HG02885 (cell line): ENCODE measurements at regions not wholly inside any gene's neighbourhood (a gene's known extent, or its start where the extent isn't known, plus 50 kb on each side); places are given as distances from the start of the nearest gene placed in this dataset.
"Not testable (repeated sequence)": the region's sequence is repeated elsewhere in the genome, so short reads cannot be mapped to it uniquely, and the experiment has no call there.

Source experiments
- ATAC-seq: cut with Tn5 transposase; IDR thresholded peaks from one replicate; pipeline ENCODE4 v1.9.1; 2021; ENCODE audit warnings: mild to moderate bottlenecking; ENCODE audit not compliant: unreplicated experiment, poor library complexity

- ATAC-seq, result no peak
Observed at GRCh38 chr10:61063034-61063433, 119.0 kb upstream of the RHOBTB1 start.

GRCh38 chr10:61061923-61062504 is 118.0 kb upstream of the RHOBTB1 start:
- ATAC-seq, result no peak

GRCh38 chr10:61059636-61060035 is 115.7 kb upstream of the RHOBTB1 start:
- ATAC-seq, result no peak

- no peak for ATAC-seq
Observed at GRCh38 chr10:61052469-61053205, 108.7 kb upstream of the RHOBTB1 start.

- no peak for ATAC-seq
Observed at GRCh38 chr10:61051344-61051743, 107.4 kb upstream of the RHOBTB1 start.

- no peak for ATAC-seq
Observed at GRCh38 chr10:61050120-61050745, 106.2 kb upstream of the RHOBTB1 start.

GRCh38 chr10:61049386-61049785 is 105.4 kb upstream of the RHOBTB1 start:
- ATAC-seq, result no peak

- ATAC-seq, result no peak
Observed at GRCh38 chr10:61047788-61048560, 104.0 kb upstream of the RHOBTB1 start.

GRCh38 chr10:61047081-61047480 is 103.1 kb upstream of the RHOBTB1 start:
- ATAC-seq, result no peak

GRCh38 chr10:61045480-61045879 is 101.5 kb upstream of the RHOBTB1 start:
- ATAC-seq, result not testable (repeated sequence)

- no peak for ATAC-seq
Observed at GRCh38 chr10:61042533-61042932, 98.5 kb upstream of the RHOBTB1 start.

- ATAC-seq, result no peak
Observed at GRCh38 chr10:61040399-61041016, 96.5 kb upstream of the RHOBTB1 start.

GRCh38 chr10:61039868-61040267 is 95.9 kb upstream of the RHOBTB1 start:
- ATAC-seq, result no peak

- ATAC-seq, result not testable (repeated sequence)
Observed at GRCh38 chr10:61037261-61037830, 93.4 kb upstream of the RHOBTB1 start.

- ATAC-seq, result not testable (repeated sequence)
Observed at GRCh38 chr10:61036148-61036547, 92.2 kb upstream of the RHOBTB1 start.

- ATAC-seq, result no peak
Observed at GRCh38 chr10:61031341-61031740, 87.4 kb upstream of the RHOBTB1 start.

- ATAC-seq, result no peak
Observed at GRCh38 chr10:61029411-61029810, 85.4 kb upstream of the RHOBTB1 start.

- no peak for ATAC-seq
Observed at GRCh38 chr10:61028861-61029361, 84.9 kb upstream of the RHOBTB1 start.

- peak; percentile 72 for ATAC-seq
Observed at GRCh38 chr10:61024856-61025201, 80.8 kb upstream of the RHOBTB1 start.
